Adrenal gland (tissue), 9 donors: ENCODE measurements at regions not wholly inside any gene's neighbourhood (a gene's known extent, or its start where the extent isn't known, plus 50 kb on each side); places are given as distances from the start of the nearest gene placed in this dataset.
A peak's percentile ranks its signal among the peaks of the same experiment; 100 is the strongest.

ENCODE experiments used
- DNase-seq, 7 donors: peaks; one replicate each; pipeline ENCODE4 v3.0.0-alpha.2; 2019 to 2020
- H3K27ac ChIP-seq, 5 donors: fragments of 200-600 bp; sonication (generic) in 4 of 5; 1 replicate in 3 of 5; 2 replicates in 2 of 5; pipeline versions ENCODE4 v1.5.1 to v1.8.0; 2016 to 2020; ENCODE audit warnings: mild to moderate bottlenecking in 1 of 5
- H3K27me3 ChIP-seq: fragments of 200-600 bp; 2 replicates; pipeline ENCODE4 v1.8.0; 2021
- H3K36me3 ChIP-seq, 2 donors: fragments of 200-600 bp; replicated peaks in 1 of 2; 1 replicate in 1 of 2; 2 replicates in 1 of 2; pipeline versions ENCODE4 v1.5.1 to v1.8.0; 2018 to 2022
- H3K4me1 ChIP-seq, 2 donors: fragments of 200-600 bp; replicated peaks in 1 of 2; 1 replicate in 1 of 2; 2 replicates in 1 of 2; pipeline versions ENCODE4 v1.5.1 to v1.8.0; 2018 to 2021
- H3K4me3 ChIP-seq, 4 donors: fragments of 200-600 bp; sonication (generic) in 3 of 4; one replicate each; pipeline ENCODE4 v1.5.1; 2016 to 2018
- H3K9me3 ChIP-seq, 3 donors: fragments of 200-600 bp; sonication (generic) in 1 of 3; replicated peaks in 1 of 3; 1 replicate in 2 of 3; 2 replicates in 1 of 3; pipeline versions ENCODE4 v1.5.1 to v1.8.0; 2016 to 2021
- CTCF ChIP-seq, 6 experiments: fragments of 450-650 bp in 4 of 6; fragments of 200-600 bp in 2 of 6; sonication (generic) in 1 of 6; IDR thresholded peaks; 1 replicate in 5 of 6; 2 replicates in 1 of 6; pipeline versions ENCODE4 v1.5.1 to v1.8.0; 2016 to 2021; ENCODE audit warnings: antibody characterized with exemption in 6 of 6, mild to moderate bottlenecking in 2 of 6, moderate library complexity in 1 of 6
- POLR2A ChIP-seq, 2 donors: fragments of 450-650 bp; IDR thresholded peaks; one replicate each; pipeline ENCODE4 v1.6.1; 2017; ENCODE audit warnings: antibody characterized with exemption in 2 of 2, mild to moderate bottlenecking in 2 of 2, moderate library complexity in 1 of 2
- WGBS, 4 donors: extraction: QIAGEN DNeasy Blood & Tissue Kit in 2 of 4; methylation state at CpG; one replicate each; pipeline versions ENCODE4 v1.1.5 to v1.1.7; 2013 to 2017; 5-methylcytosine and 5-hydroxymethylcytosine counted together
- intact Hi-C, 2 donors: fragments of 100-400 bp; cut with DNase I; formaldehyde crosslinking; loops; one replicate each; pipeline versions ENCODE4 v1.14.1 to v1.15.0; 2022 to 2023
- donor health status: healthy with polysubstance abuse.
- donor health status: Bipolar disorder and iron deficiency.
- donor health status: DM: yes; HTN: yes; CAD: no.
- donor health status: DM: no; HTN: no; CAD: no.
- donor health status: DM: no; HTN: no; CAD: no.

GRCh38 chr5:39495227-39495626 is 70.4 kb upstream of the DAB2 start:
- H3K4me3 ChIP-seq: no peak overlapping the region
- peaks cover 13 to 15% of the 10 kb centered on the region in 2 donors for H3K4me1 ChIP-seq
- no peaks in the 10 kb centered on the region for H3K9me3 ChIP-seq
- DNase-seq: no peak
- intact Hi-C loops: no loop called here
- no peaks in the 10 kb centered on the region for H3K36me3 ChIP-seq
- WGBS, 4 donors: 47 to 67% (median 67%) methylated on average over 1 of the region's 1 CpG
- no peaks in the 10 kb centered on the region for H3K27me3 ChIP-seq
- TF ChIP-seq POLR2A (IDR thresholded peaks at IDR 0.05): no peak
- TF ChIP-seq CTCF (IDR thresholded peaks at IDR 0.05): no peak
- peak overlapping the region in 2 of 5 donors; percentile 7 to 10 for H3K27ac ChIP-seq

GRCh38 chr5:39494534-39494933 is 69.8 kb upstream of the DAB2 start:
- TF ChIP-seq CTCF (IDR thresholded peaks at IDR 0.05): no peak
- TF ChIP-seq POLR2A (IDR thresholded peaks at IDR 0.05): no peak
- intact Hi-C loops: no loop called here
- no peaks in the 10 kb centered on the region for H3K9me3 ChIP-seq
- H3K4me1 ChIP-seq: peaks cover 13 to 15% of the 10 kb centered on the region in 2 donors
- H3K27ac ChIP-seq: peak overlapping the region in 3 of 5 donors; percentile 7 to 13 (median 10)
- 88 to 89% (median 89%) methylated on average over 1 of the region's 1 CpG for WGBS, 4 donors
- DNase-seq: no peak
- H3K4me3 ChIP-seq: no peak overlapping the region
- no peaks in the 10 kb centered on the region for H3K27me3 ChIP-seq
- no peaks in the 10 kb centered on the region for H3K36me3 ChIP-seq

- no peak for TF ChIP-seq CTCF (IDR thresholded peaks at IDR 0.05)
- no peak for TF ChIP-seq POLR2A (IDR thresholded peaks at IDR 0.05)
- Histone ChIP-seq H3K27ac (peak overlapping the region in 2 of 5 donors; percentile 10 to 49), H3K4me3 (no peak overlapping the region), H3K27me3 (no peaks in the 10 kb centered on the region), H3K4me1 (peaks cover 11 to 15% of the 10 kb centered on the region in 2 donors), H3K36me3 (no peaks in the 10 kb centered on the region), H3K9me3 (no peaks in the 10 kb centered on the region)
- intact Hi-C loops: no loop called here
- no peak for DNase-seq
- 43 to 59% (median 48%) methylated on average over 3 of the region's 3 CpGs for WGBS, 4 donors
These were observed 69.3 kb upstream of the DAB2 start for GRCh38 chr5:39494107-39494510.

- H3K4me3 ChIP-seq: no peak overlapping the region
- intact Hi-C loops: no loop called here
- no peaks in the 10 kb centered on the region for H3K27me3 ChIP-seq
- no peaks in the 10 kb centered on the region for H3K36me3 ChIP-seq
- WGBS, 4 donors: 75 to 100% (median 86%) methylated on average over 1 of the region's 1 CpG
- peaks cover 0 to 6% of the 10 kb centered on the region in 2 donors for H3K4me1 ChIP-seq
- DNase-seq: no peak
- no peaks in the 10 kb centered on the region for H3K9me3 ChIP-seq
- no peak overlapping the region for H3K27ac ChIP-seq
- TF ChIP-seq CTCF (IDR thresholded peaks at IDR 0.05) (no peak), POLR2A (IDR thresholded peaks at IDR 0.05) (no peak)
These were observed 66.4 kb upstream of the DAB2 start for GRCh38 chr5:39491210-39491609.
